ENCODE measurements at regions not wholly inside any gene's neighbourhood (a gene's known extent, or its start where the extent isn't known, plus 50 kb on each side); places are given as distances from the start of the nearest gene placed in this dataset.

DNA sequence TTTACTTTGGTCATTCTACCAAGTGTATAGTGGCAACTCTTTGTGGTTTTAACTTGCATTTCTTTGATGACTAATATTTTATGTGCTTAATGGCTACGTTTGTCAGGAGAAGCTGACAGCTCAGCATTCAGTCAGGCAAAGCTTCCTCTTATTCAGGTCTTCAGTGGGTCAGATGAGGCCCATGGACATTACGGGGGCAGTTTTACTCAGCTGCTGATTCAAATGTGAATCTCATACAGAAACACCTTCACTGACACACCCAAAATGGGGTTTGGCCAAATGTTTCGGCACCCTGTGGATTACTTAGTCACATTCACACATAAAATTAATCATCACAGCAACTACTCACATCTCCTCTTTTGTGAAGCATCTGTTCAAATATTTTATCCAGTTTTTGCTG lies 104.9 kb upstream of the PLD5 start:
- TF ChIP-seq, protein P1, sequence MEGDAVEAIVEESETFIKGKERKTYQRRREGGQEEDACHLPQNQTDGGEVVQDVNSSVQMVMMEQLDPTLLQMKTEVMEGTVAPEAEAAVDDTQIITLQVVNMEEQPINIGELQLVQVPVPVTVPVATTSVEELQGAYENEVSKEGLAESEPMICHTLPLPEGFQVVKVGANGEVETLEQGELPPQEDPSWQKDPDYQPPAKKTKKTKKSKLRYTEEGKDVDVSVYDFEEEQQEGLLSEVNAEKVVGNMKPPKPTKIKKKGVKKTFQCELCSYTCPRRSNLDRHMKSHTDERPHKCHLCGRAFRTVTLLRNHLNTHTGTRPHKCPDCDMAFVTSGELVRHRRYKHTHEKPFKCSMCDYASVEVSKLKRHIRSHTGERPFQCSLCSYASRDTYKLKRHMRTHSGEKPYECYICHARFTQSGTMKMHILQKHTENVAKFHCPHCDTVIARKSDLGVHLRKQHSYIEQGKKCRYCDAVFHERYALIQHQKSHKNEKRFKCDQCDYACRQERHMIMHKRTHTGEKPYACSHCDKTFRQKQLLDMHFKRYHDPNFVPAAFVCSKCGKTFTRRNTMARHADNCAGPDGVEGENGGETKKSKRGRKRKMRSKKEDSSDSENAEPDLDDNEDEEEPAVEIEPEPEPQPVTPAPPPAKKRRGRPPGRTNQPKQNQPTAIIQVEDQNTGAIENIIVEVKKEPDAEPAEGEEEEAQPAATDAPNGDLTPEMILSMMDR (IDR thresholded peaks at IDR 0.05; ENCODE audit: insufficient read depth, low read length, poor library complexity, severe bottlenecking), result no peak
- no peak for TF ChIP-seq EZH2phosphoT487 (conservative IDR thresholded peaks at IDR 0.05; ENCODE audit: low read length)

All from SU-DHL-6 (cell line).